ENCODE measurements at regions not wholly inside any gene's neighbourhood (a gene's known extent, or its start where the extent isn't known, plus 50 kb on each side); places are given as distances from the start of the nearest gene placed in this dataset.

DNA sequence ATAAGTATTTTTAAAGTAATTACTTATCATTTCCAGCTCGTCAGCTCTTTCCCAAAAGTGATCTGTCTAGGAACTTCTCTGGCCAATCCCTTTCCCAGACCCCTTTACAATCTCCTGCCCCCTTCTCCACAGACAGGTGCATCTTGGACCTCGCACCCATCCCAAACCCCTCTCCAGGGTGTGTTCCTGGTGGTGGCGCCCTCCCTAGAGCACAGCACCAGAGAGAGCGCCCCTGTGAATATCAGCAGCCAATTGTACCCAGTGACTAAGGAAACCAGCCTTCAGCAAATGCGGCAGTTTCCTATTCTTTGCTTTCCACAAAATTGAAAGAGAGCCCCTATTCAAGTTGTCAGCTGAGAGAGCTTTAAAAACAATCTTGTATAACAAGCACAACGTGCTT lies 157.7 kb downstream of the RNASET2 start:
- TF ChIP-seq, protein P1, sequence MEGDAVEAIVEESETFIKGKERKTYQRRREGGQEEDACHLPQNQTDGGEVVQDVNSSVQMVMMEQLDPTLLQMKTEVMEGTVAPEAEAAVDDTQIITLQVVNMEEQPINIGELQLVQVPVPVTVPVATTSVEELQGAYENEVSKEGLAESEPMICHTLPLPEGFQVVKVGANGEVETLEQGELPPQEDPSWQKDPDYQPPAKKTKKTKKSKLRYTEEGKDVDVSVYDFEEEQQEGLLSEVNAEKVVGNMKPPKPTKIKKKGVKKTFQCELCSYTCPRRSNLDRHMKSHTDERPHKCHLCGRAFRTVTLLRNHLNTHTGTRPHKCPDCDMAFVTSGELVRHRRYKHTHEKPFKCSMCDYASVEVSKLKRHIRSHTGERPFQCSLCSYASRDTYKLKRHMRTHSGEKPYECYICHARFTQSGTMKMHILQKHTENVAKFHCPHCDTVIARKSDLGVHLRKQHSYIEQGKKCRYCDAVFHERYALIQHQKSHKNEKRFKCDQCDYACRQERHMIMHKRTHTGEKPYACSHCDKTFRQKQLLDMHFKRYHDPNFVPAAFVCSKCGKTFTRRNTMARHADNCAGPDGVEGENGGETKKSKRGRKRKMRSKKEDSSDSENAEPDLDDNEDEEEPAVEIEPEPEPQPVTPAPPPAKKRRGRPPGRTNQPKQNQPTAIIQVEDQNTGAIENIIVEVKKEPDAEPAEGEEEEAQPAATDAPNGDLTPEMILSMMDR (CRISPR knock-in tag; IDR thresholded peaks at IDR 0.05): no peak
- TF ChIP-seq TCF7L2 (IDR thresholded peaks at IDR 0.05; ENCODE audit: low read depth, low read length) (no peak), MIER2 (CRISPR knock-in tag; IDR thresholded peaks at IDR 0.05) (no peak), ZNF510 (CRISPR knock-in tag; IDR thresholded peaks at IDR 0.05; ENCODE audit: low read depth) (no peak), BRCA1 (CRISPR knock-in tag; IDR thresholded peaks at IDR 0.05) (no peak), POLR2A (IDR thresholded peaks at IDR 0.05; ENCODE audit: insufficient read depth in 1 of 2, low read depth in 2 of 2, low read length in 2 of 2) (no peak), ZNF274 (CRISPR knock-in tag; IDR thresholded peaks at IDR 0.05) (no peak), MAFF (IDR thresholded peaks at IDR 0.05; ENCODE audit: low read depth, low read length) (no peak), RAD21 (CRISPR knock-in tag; IDR thresholded peaks at IDR 0.05) (no peak), MXI1 (IDR thresholded peaks at IDR 0.05; ENCODE audit: borderline replicate concordance, low read depth, low read length) (no peak), YY1 (IDR thresholded peaks at IDR 0.05; ENCODE audit: insufficient read depth, insufficient replicate concordance, low read depth, low read length) (no peak)
- TF ChIP-seq, protein P2, sequence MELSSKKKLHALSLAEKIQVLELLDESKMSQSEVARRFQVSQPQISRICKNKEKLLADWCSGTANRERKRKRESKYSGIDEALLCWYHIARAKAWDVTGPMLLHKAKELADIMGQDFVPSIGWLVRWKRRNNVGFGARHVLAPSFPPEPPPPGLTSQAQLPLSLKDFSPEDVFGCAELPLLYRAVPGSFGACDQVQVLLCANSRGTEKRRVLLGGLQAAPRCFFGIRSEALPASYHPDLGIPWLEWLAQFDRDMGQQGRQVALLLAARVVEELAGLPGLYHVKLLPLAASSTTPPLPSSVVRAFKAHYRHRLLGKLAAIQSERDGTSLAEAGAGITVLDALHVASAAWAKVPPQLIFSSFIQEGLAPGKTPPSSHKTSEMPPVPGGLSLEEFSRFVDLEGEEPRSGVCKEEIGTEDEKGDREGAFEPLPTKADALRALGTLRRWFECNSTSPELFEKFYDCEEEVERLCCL (CRISPR knock-in tag; IDR thresholded peaks at IDR 0.05; ENCODE audit: borderline replicate concordance): no peak
- TF ChIP-seq, protein P3, sequence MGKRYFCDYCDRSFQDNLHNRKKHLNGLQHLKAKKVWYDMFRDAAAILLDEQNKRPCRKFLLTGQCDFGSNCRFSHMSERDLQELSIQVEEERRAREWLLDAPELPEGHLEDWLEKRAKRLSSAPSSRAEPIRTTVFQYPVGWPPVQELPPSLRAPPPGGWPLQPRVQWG (CRISPR knock-in tag; IDR thresholded peaks at IDR 0.05; ENCODE audit: borderline replicate concordance, low read depth): no peak
- TF ChIP-seq, protein P4, sequence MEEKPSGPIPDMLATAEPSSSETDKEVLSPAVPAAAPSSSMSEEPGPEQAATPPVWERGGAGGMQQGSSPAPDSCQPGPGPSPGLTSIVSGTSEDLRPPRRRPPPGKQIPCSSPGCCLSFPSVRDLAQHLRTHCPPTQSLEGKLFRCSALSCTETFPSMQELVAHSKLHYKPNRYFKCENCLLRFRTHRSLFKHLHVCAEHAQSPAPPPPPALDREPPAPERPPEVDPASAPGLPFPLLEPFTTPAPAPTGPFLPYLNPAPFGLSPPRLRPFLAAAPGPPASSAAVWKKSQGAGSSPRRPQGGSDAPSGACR (CRISPR knock-in tag; IDR thresholded peaks at IDR 0.05): no peak

Measured in HepG2 (cell line).